ENCODE measurements at regions not wholly inside any gene's neighbourhood (a gene's known extent, or its start where the extent isn't known, plus 50 kb on each side); places are given as distances from the start of the nearest gene placed in this dataset.

GRCh38 chr22:47324435-47324990, 562.1 kb downstream of the TBC1D22A start:
- no peak for DNase-seq
- H3K4me1 ChIP-seq (ENCODE audit: control insufficient read depth, insufficient read depth, low read length, poor library complexity, severe bottlenecking) = no peaks in the 10 kb centered on the region
- no peaks in the 10 kb centered on the region for H3K36me3 ChIP-seq (ENCODE audit: control insufficient read depth, insufficient read depth, low read length)
- H3K27ac ChIP-seq (ENCODE audit: insufficient read depth, low read length, poor library complexity, severe bottlenecking) = no peak overlapping the region
- no peak overlapping the region for H3K4me3 ChIP-seq (ENCODE audit: insufficient read depth, low read depth, low read length, poor library complexity, severe bottlenecking)
- H3K27me3 ChIP-seq (replicated peaks; ENCODE audit: control insufficient read depth, insufficient read depth, low read length, poor library complexity, severe bottlenecking) = no peaks in the 10 kb centered on the region
- no peaks in the 10 kb centered on the region for H3K9me3 ChIP-seq (ENCODE audit: control insufficient read depth, low read length)

DNA sequence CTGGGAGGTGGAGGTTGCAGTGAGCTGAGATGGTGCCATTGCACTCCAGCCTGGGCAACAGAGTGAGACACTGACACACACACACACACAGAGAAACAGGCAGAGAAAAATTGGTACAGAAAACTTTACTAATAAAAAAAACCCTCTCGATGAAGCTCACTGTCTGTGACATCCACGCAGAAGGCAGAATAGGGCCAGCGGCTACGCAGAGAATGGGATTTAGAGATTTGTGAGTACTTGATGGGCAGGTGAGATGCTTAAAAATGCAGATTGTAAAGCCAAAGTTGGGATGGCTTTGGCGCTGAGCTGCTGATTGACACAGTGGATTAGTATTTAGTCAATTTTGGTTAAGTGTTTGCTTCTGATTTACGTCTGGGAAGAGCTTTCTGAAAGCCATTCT, 561.1 kb downstream of the TBC1D22A start:
- no peaks in the 10 kb centered on the region for H3K9me3 ChIP-seq (ENCODE audit: control insufficient read depth, low read length)
- no peak overlapping the region for H3K27ac ChIP-seq (ENCODE audit: insufficient read depth, low read length, poor library complexity, severe bottlenecking)
- H3K36me3 ChIP-seq (ENCODE audit: control insufficient read depth, insufficient read depth, low read length) = no peaks in the 10 kb centered on the region
- no peaks in the 10 kb centered on the region for H3K4me1 ChIP-seq (ENCODE audit: control insufficient read depth, insufficient read depth, low read length, poor library complexity, severe bottlenecking)
- no peaks in the 10 kb centered on the region for H3K27me3 ChIP-seq (replicated peaks; ENCODE audit: control insufficient read depth, insufficient read depth, low read length, poor library complexity, severe bottlenecking)
- DNase-seq = no peak
- no peak overlapping the region for H3K4me3 ChIP-seq (ENCODE audit: insufficient read depth, low read depth, low read length, poor library complexity, severe bottlenecking)

- no peak overlapping the region for H3K27ac ChIP-seq (ENCODE audit: insufficient read depth, low read length, poor library complexity, severe bottlenecking)
- H3K4me3 ChIP-seq (ENCODE audit: insufficient read depth, low read depth, low read length, poor library complexity, severe bottlenecking) = no peak overlapping the region
- no peaks in the 10 kb centered on the region for H3K9me3 ChIP-seq (ENCODE audit: control insufficient read depth, low read length)
- no peak for DNase-seq
- H3K27me3 ChIP-seq (replicated peaks; ENCODE audit: control insufficient read depth, insufficient read depth, low read length, poor library complexity, severe bottlenecking) = no peaks in the 10 kb centered on the region
- H3K36me3 ChIP-seq (ENCODE audit: control insufficient read depth, insufficient read depth, low read length) = no peaks in the 10 kb centered on the region
- no peaks in the 10 kb centered on the region for H3K4me1 ChIP-seq (ENCODE audit: control insufficient read depth, insufficient read depth, low read length, poor library complexity, severe bottlenecking)
These were observed 560.4 kb downstream of the TBC1D22A start for GRCh38 chr22:47322854-47323253.

DNA sequence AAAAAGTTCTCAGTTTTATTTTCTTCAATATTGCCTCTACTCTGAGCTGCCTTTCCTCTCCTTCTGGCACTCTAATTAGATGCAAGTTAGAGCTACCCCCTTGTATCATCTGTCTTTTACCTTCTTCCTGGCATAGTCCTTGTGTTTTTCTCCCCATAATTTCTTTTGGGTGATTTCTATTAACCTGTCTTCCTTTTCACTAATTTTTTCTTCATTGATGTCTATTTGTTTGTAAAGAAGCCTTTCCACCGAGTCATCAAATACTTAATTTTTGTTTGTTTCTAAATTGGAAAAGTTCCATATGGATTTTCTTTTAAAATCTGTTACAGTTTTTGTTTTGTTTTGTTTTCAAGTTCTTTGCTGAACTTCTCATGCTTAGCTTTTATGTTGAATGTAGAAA, 558.1 kb downstream of the TBC1D22A start:
- H3K9me3 ChIP-seq (ENCODE audit: control insufficient read depth, low read length) = no peaks in the 10 kb centered on the region
- no peaks in the 10 kb centered on the region for H3K4me1 ChIP-seq (ENCODE audit: control insufficient read depth, insufficient read depth, low read length, poor library complexity, severe bottlenecking)
- no peak for DNase-seq
- peaks cover 3% of the 10 kb centered on the region for H3K27me3 ChIP-seq (replicated peaks; ENCODE audit: control insufficient read depth, insufficient read depth, low read length, poor library complexity, severe bottlenecking)
- H3K4me3 ChIP-seq (ENCODE audit: insufficient read depth, low read depth, low read length, poor library complexity, severe bottlenecking) = no peak overlapping the region
- H3K27ac ChIP-seq (ENCODE audit: insufficient read depth, low read length, poor library complexity, severe bottlenecking) = no peak overlapping the region
- no peaks in the 10 kb centered on the region for H3K36me3 ChIP-seq (ENCODE audit: control insufficient read depth, insufficient read depth, low read length)

GRCh38 chr22:47318041-47318737, 555.7 kb downstream of the TBC1D22A start:
- H3K27me3 ChIP-seq (replicated peaks; ENCODE audit: control insufficient read depth, insufficient read depth, low read length, poor library complexity, severe bottlenecking) = peaks cover 3% of the 10 kb centered on the region

GRCh38 chr22:47315862-47316419, 553.5 kb downstream of the TBC1D22A start:
- H3K27ac ChIP-seq (ENCODE audit: insufficient read depth, low read length, poor library complexity, severe bottlenecking) = no peak overlapping the region
- no peaks in the 10 kb centered on the region for H3K9me3 ChIP-seq (ENCODE audit: control insufficient read depth, low read length)
- H3K27me3 ChIP-seq (replicated peaks; ENCODE audit: control insufficient read depth, insufficient read depth, low read length, poor library complexity, severe bottlenecking) = peaks cover 3% of the 10 kb centered on the region
- H3K36me3 ChIP-seq (ENCODE audit: control insufficient read depth, insufficient read depth, low read length) = no peaks in the 10 kb centered on the region
- DNase-seq = no peak
- H3K4me1 ChIP-seq (ENCODE audit: control insufficient read depth, insufficient read depth, low read length, poor library complexity, severe bottlenecking) = no peaks in the 10 kb centered on the region
- H3K4me3 ChIP-seq (ENCODE audit: insufficient read depth, low read depth, low read length, poor library complexity, severe bottlenecking) = no peak overlapping the region

More at GRCh38 chr22:47318041-47318737, 555.7 kb downstream of the TBC1D22A start:
- Histone ChIP-seq H3K27ac (ENCODE audit: insufficient read depth, low read length, poor library complexity, severe bottlenecking) (no peak overlapping the region), H3K4me1 (ENCODE audit: control insufficient read depth, insufficient read depth, low read length, poor library complexity, severe bottlenecking) (no peaks in the 10 kb centered on the region), H3K36me3 (ENCODE audit: control insufficient read depth, insufficient read depth, low read length) (no peaks in the 10 kb centered on the region), H3K4me3 (ENCODE audit: insufficient read depth, low read depth, low read length, poor library complexity, severe bottlenecking) (no peak overlapping the region), H3K9me3 (ENCODE audit: control insufficient read depth, low read length) (no peaks in the 10 kb centered on the region)
- no peak for DNase-seq

DNA sequence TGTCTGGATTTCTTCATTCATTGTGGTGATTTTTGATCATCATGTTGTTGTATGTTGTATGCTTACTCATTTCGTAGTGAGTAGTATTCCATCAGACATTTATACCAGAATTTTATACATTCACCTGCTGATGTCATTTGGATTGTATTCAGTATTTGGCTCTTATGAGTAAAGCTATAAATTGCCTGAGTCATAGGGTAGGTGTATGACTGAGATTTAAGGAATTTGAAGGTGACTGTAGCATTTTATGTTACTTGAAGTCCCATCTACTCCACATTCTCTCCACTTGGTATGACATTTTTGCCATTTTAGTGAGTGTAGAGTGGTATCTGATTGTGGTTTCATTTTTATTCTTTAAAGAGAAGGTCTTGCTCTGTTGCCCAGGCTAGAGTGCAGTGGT, 548.2 kb downstream of the TBC1D22A start:
- Histone ChIP-seq H3K36me3 (ENCODE audit: control insufficient read depth, insufficient read depth, low read length) (no peaks in the 10 kb centered on the region), H3K27me3 (replicated peaks; ENCODE audit: control insufficient read depth, insufficient read depth, low read length, poor library complexity, severe bottlenecking) (no peaks in the 10 kb centered on the region), H3K9me3 (ENCODE audit: control insufficient read depth, low read length) (no peaks in the 10 kb centered on the region), H3K27ac (ENCODE audit: insufficient read depth, low read length, poor library complexity, severe bottlenecking) (no peak overlapping the region), H3K4me1 (ENCODE audit: control insufficient read depth, insufficient read depth, low read length, poor library complexity, severe bottlenecking) (no peaks in the 10 kb centered on the region), H3K4me3 (ENCODE audit: insufficient read depth, low read depth, low read length, poor library complexity, severe bottlenecking) (no peak overlapping the region)
- DNase-seq = no peak

GRCh38 chr22:47309946-47310345, 547.5 kb downstream of the TBC1D22A start:
- no peaks in the 10 kb centered on the region for H3K9me3 ChIP-seq (ENCODE audit: control insufficient read depth, low read length)
- H3K27ac ChIP-seq (ENCODE audit: insufficient read depth, low read length, poor library complexity, severe bottlenecking) = no peak overlapping the region
- no peak for DNase-seq
- H3K36me3 ChIP-seq (ENCODE audit: control insufficient read depth, insufficient read depth, low read length) = no peaks in the 10 kb centered on the region
- H3K4me1 ChIP-seq (ENCODE audit: control insufficient read depth, insufficient read depth, low read length, poor library complexity, severe bottlenecking) = no peaks in the 10 kb centered on the region
- no peak overlapping the region for H3K4me3 ChIP-seq (ENCODE audit: insufficient read depth, low read depth, low read length, poor library complexity, severe bottlenecking)
- H3K27me3 ChIP-seq (replicated peaks; ENCODE audit: control insufficient read depth, insufficient read depth, low read length, poor library complexity, severe bottlenecking) = no peaks in the 10 kb centered on the region

DNA sequence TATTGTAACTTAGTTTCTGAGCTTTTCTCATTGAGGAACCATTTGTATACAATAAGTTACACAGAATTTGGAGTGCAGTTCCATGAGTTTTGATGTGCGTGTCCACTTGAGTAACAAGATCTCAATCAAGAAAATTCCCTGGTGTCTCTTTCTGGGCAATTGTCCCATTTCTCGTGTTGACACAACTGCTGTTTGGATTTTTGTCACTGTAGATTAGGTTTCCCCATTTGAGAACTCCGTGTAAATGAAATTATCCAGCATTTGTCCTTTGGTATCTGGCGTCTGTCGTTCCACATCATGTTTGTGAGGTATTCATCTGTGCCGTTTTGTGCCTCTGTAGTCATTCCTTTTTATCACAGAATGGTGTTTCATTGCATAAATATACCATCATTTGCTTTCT, 547.0 kb downstream of the TBC1D22A start:
- H3K36me3 ChIP-seq (ENCODE audit: control insufficient read depth, insufficient read depth, low read length) = no peaks in the 10 kb centered on the region
- H3K27ac ChIP-seq (ENCODE audit: insufficient read depth, low read length, poor library complexity, severe bottlenecking) = no peak overlapping the region
- H3K9me3 ChIP-seq (ENCODE audit: control insufficient read depth, low read length) = no peaks in the 10 kb centered on the region
- no peak overlapping the region for H3K4me3 ChIP-seq (ENCODE audit: insufficient read depth, low read depth, low read length, poor library complexity, severe bottlenecking)
- DNase-seq = no peak
- H3K27me3 ChIP-seq (replicated peaks; ENCODE audit: control insufficient read depth, insufficient read depth, low read length, poor library complexity, severe bottlenecking) = no peaks in the 10 kb centered on the region
- no peaks in the 10 kb centered on the region for H3K4me1 ChIP-seq (ENCODE audit: control insufficient read depth, insufficient read depth, low read length, poor library complexity, severe bottlenecking)

GRCh38 chr22:47308886-47309285, 546.4 kb downstream of the TBC1D22A start:
- H3K36me3 ChIP-seq (ENCODE audit: control insufficient read depth, insufficient read depth, low read length) = no peaks in the 10 kb centered on the region
- no peaks in the 10 kb centered on the region for H3K27me3 ChIP-seq (replicated peaks; ENCODE audit: control insufficient read depth, insufficient read depth, low read length, poor library complexity, severe bottlenecking)
- H3K4me3 ChIP-seq (ENCODE audit: insufficient read depth, low read depth, low read length, poor library complexity, severe bottlenecking) = no peak overlapping the region
- no peak for DNase-seq
- H3K27ac ChIP-seq (ENCODE audit: insufficient read depth, low read length, poor library complexity, severe bottlenecking) = no peak overlapping the region
- H3K9me3 ChIP-seq (ENCODE audit: control insufficient read depth, low read length) = no peaks in the 10 kb centered on the region
- no peaks in the 10 kb centered on the region for H3K4me1 ChIP-seq (ENCODE audit: control insufficient read depth, insufficient read depth, low read length, poor library complexity, severe bottlenecking)
